ENCODE measurements at regions not wholly inside any gene's neighbourhood (a gene's known extent, or its start where the extent isn't known, plus 50 kb on each side); places are given as distances from the start of the nearest gene placed in this dataset.

GRCh38 chr12:3980504-3981272, 107.5 kb upstream of the PARP11 start:
- Histone ChIP-seq H3K4me3 (no peak overlapping the region), H3K27me3 (no peaks in the 10 kb centered on the region), H3K4me1 (no peaks in the 10 kb centered on the region), H3K9me3 (peaks cover 0 to 16% of the 10 kb centered on the region in 2 donors), H3K36me3 (no peaks in the 10 kb centered on the region), H3K27ac (no peak overlapping the region)
- intact Hi-C loops (cut with DNase I) = no loop called here
- no peak for DNase-seq (ENCODE audit: low spot score in 2 of 2)
- TF ChIP-seq CTCF (IDR thresholded peaks at IDR 0.05) = no peak

- intact Hi-C loops (cut with DNase I) = no loop called here
- H3K27ac ChIP-seq = no peak overlapping the region
- H3K27me3 ChIP-seq = no peaks in the 10 kb centered on the region
Measured at GRCh38 chr12:3977621-3978020, 104.4 kb upstream of the PARP11 start.

GRCh38 chr12:3976351-3976938, 103.2 kb upstream of the PARP11 start:
- H3K36me3 ChIP-seq = no peaks in the 10 kb centered on the region
- H3K27ac ChIP-seq = no peak overlapping the region
- H3K9me3 ChIP-seq = no peaks in the 10 kb centered on the region
- intact Hi-C loops (cut with DNase I) = no loop called here
- no peak for DNase-seq (ENCODE audit: low spot score in 2 of 2)
- H3K4me3 ChIP-seq = no peak overlapping the region
- no peaks in the 10 kb centered on the region for H3K4me1 ChIP-seq
- H3K27me3 ChIP-seq = no peaks in the 10 kb centered on the region
- no peak for TF ChIP-seq CTCF (IDR thresholded peaks at IDR 0.05)

More at GRCh38 chr12:3977621-3978020, 104.4 kb upstream of the PARP11 start:
- DNase-seq (ENCODE audit: low spot score in 2 of 2) = no peak
- H3K36me3 ChIP-seq = no peaks in the 10 kb centered on the region
- H3K4me1 ChIP-seq = no peaks in the 10 kb centered on the region
- no peak overlapping the region for H3K4me3 ChIP-seq
- H3K9me3 ChIP-seq = no peaks in the 10 kb centered on the region
- no peak for TF ChIP-seq CTCF (IDR thresholded peaks at IDR 0.05)

GRCh38 chr12:3975652-3976051, 102.5 kb upstream of the PARP11 start:
- Histone ChIP-seq H3K36me3 (no peaks in the 10 kb centered on the region), H3K27ac (no peak overlapping the region), H3K9me3 (no peaks in the 10 kb centered on the region), H3K4me1 (no peaks in the 10 kb centered on the region), H3K4me3 (no peak overlapping the region), H3K27me3 (no peaks in the 10 kb centered on the region)
- no peak for DNase-seq (ENCODE audit: low spot score in 2 of 2)
- no peak for TF ChIP-seq CTCF (IDR thresholded peaks at IDR 0.05)
- intact Hi-C loops (cut with DNase I) = no loop called here

GRCh38 chr12:3974883-3975282, 101.7 kb upstream of the PARP11 start:
- intact Hi-C loops (cut with DNase I) = no loop called here
- no peaks in the 10 kb centered on the region for H3K27me3 ChIP-seq
- no peaks in the 10 kb centered on the region for H3K36me3 ChIP-seq
- no peaks in the 10 kb centered on the region for H3K9me3 ChIP-seq
- TF ChIP-seq CTCF (IDR thresholded peaks at IDR 0.05) = no peak
- no peak for DNase-seq (ENCODE audit: low spot score in 2 of 2)
- no peak overlapping the region for H3K4me3 ChIP-seq
- no peak overlapping the region for H3K27ac ChIP-seq
- no peaks in the 10 kb centered on the region for H3K4me1 ChIP-seq

Measured in ascending aorta (tissue), 2 donors.